Prostate gland (tissue), 2 donors: ENCODE measurements at regions not wholly inside any gene's neighbourhood (a gene's known extent, or its start where the extent isn't known, plus 50 kb on each side); places are given as distances from the start of the nearest gene placed in this dataset.

Source experiments
- DNase-seq: peaks from one replicate; pipeline ENCODE4 v3.0.0-alpha.2; 2019; ENCODE audit warnings: low spot score
- H3K27ac ChIP-seq, 2 donors: fragments of 200-600 bp; sonication (generic); 2 replicates each; pipeline ENCODE4 v1.5.1; 2017 to 2019
- H3K27me3 ChIP-seq: fragments of 200-600 bp; sonication (generic); replicated peaks from 2 replicates; pipeline ENCODE4 v1.5.1; 2019; ENCODE audit not compliant: insufficient read depth
- H3K36me3 ChIP-seq, 2 donors: fragments of 200-600 bp; sonication (generic); 1 replicate in 1 of 2; 2 replicates in 1 of 2; pipeline versions ENCODE4 v1.5.1 to v1.8.1; 2017 to 2019
- H3K4me1 ChIP-seq: fragments of 200-600 bp; sonication (generic); replicated peaks from 2 replicates; pipeline ENCODE4 v1.5.1; 2019
- H3K4me3 ChIP-seq, 2 donors: fragments of 200-600 bp; sonication (generic); 2 replicates each; pipeline ENCODE4 v1.5.1; 2017 to 2019
- H3K9me3 ChIP-seq: fragments of 200-600 bp; sonication (generic); 2 replicates; pipeline ENCODE4 v1.5.1; 2017
- CTCF ChIP-seq, 4 experiments: fragments of 200-600 bp in 2 of 4; fragments of 450-650 bp in 2 of 4; sonication (generic) in 2 of 4; IDR thresholded peaks; 1 replicate in 3 of 4; 2 replicates in 1 of 4; pipeline ENCODE4 v1.5.1; 2016 to 2019; ENCODE audit warnings: antibody characterized with exemption in 4 of 4, mild to moderate bottlenecking in 2 of 4, moderate library complexity in 2 of 4
- POLR2A ChIP-seq: fragments of 450-650 bp; IDR thresholded peaks from one replicate; pipeline ENCODE4 v1.6.1; 2016; ENCODE audit warnings: antibody characterized with exemption, mild to moderate bottlenecking
- POLR2AphosphoS5 ChIP-seq: sonication (generic); formaldehyde crosslinking; IDR thresholded peaks from one replicate; pipeline ENCODE4 v1.6.1; 2017; ENCODE audit warnings: antibody characterized with exemption
- WGBS: methylation state at CpG from one replicate; pipeline ENCODE4 v1.1.5; 2018; 5-methylcytosine and 5-hydroxymethylcytosine counted together
- intact Hi-C: fragments of 100-400 bp; cut with DNase I; formaldehyde crosslinking; loops from one replicate; pipeline ENCODE4 v1.14.2; 2022

DNA sequence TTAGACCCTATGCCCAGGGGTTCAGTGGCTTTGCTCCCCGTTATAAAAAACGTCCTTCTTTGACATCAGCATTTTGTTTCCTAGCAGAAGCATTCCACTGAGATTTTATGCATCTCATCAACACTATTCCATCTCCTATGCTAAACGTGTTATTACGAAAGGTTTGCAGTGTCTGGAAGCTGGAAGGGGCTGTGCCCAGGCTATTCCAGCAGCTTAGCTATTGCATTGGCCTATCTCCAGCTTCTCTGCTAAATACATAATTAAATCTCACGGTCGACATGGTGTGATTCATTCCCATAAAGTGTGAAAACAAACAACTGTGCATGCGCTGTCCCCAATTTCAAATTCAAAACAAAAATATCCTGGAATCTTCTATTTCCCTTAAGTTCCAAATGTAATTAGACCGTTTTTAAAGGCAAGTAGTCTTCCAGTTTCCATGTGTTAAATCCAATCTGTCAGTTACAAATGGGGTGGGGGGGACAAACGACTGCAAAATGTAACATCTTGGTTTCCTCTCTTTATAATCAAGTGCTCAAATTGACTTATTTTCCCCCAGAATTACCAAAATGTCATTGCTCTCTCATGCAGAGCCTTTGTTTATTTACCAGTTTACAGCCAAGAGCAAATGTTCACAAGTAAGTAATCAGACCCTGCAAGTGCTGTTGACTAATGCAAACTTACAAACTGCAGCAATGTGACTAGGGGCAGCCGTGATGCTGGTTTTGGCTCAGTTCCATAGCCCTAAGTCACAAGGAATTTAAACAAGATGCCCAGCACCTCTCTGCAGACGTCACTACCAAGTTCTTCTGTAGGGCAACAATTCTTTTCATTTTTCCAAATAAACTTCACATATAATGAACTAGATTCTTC lies 212.3 kb upstream of the RORB start:
- no peaks in the 10 kb centered on the region for H3K36me3 ChIP-seq
- intact Hi-C loops, result no loop called here
- H3K4me3 ChIP-seq, result no peak overlapping the region
- no peak for TF ChIP-seq POLR2AphosphoS5
- TF ChIP-seq CTCF (IDR thresholded peaks at IDR 0.05), result no peak
- no peak for TF ChIP-seq POLR2A
- H3K27ac ChIP-seq, result no peak overlapping the region
- H3K9me3 ChIP-seq, result no peaks in the 10 kb centered on the region
- no peaks in the 10 kb centered on the region for H3K27me3 ChIP-seq
- DNase-seq, result no peak
- 24% methylated on average over 11 of the region's 11 CpGs for WGBS
- H3K4me1 ChIP-seq, result no peaks in the 10 kb centered on the region

DNA sequence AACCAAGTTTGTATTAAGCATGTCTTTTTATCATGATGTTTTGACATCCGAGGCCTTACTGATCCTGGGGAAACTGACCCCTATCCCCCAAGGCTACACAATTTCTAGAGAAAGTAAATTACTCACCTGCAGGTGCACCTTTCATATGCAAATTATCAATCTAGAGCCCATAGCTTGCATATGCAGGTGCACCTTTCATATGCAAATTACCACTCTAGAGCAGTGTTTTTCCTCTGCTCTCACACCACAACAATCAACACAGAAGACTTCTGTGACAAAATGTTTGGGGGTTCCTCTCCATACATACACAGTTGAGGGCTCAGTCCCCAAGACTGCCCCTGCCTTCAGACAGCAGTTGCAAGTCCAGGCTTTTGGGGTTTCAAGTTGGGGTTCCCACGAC lies 203.7 kb upstream of the RORB start:
- H3K27me3 ChIP-seq, result no peaks in the 10 kb centered on the region
- intact Hi-C loops, result no loop called here
- no peak for TF ChIP-seq POLR2A
- no peaks in the 10 kb centered on the region for H3K9me3 ChIP-seq
- no peak overlapping the region for H3K4me3 ChIP-seq
- no peak for DNase-seq
- no peaks in the 10 kb centered on the region for H3K4me1 ChIP-seq
- H3K27ac ChIP-seq, result no peak overlapping the region
- H3K36me3 ChIP-seq, result no peaks in the 10 kb centered on the region
- 92% methylated on average over 2 of the region's 2 CpGs for WGBS

DNA sequence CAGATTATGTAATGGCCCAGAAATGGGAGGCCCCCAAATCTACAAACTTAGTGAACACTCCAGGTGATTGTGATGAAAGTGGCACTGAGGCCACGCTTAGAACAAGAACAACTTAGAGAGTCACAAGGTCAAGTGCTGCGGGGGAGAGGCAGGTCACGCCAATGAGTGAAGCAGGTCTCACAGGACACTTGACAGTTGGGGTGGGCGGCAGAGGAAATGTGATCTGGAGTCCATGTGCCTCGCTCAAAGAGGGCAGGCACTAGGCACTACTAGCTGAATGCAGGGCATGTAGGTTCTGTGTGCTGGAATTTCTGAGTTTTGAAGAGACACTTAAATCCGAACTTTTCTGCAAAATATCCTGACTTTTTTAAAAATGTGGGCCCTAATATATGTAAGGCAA lies 193.2 kb upstream of the RORB start:
- WGBS, result 78% methylated on average over 6 of the region's 6 CpGs
- Histone ChIP-seq H3K27ac (no peak overlapping the region), H3K36me3 (no peaks in the 10 kb centered on the region), H3K9me3 (no peaks in the 10 kb centered on the region), H3K27me3 (no peaks in the 10 kb centered on the region), H3K4me1 (no peaks in the 10 kb centered on the region), H3K4me3 (no peak overlapping the region)
- DNase-seq, result no peak
- intact Hi-C loops, result no loop called here
- no peak for TF ChIP-seq POLR2AphosphoS5
- no peak for TF ChIP-seq CTCF (IDR thresholded peaks at IDR 0.05)
- no peak for TF ChIP-seq POLR2A

DNA sequence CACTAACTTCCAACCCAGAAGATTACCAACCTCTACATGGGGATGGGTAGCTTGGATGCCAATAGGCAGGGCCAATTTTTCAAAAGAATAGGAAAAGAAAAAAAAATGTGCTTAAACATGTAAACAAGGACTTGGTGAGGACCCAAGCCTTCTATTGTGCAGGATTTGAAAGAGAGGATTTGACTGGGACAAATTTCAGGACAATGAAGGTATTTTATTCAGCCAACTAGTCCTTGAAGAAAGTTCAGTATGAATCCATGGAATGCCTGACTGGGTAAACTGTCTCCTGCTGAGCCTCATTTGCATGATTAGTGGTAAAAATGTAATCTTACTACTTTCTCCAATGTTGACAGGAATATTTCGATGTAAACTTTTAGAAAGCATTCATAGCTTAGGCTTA lies 192.5 kb upstream of the RORB start:
- intact Hi-C loops, result no loop called here
- no peaks in the 10 kb centered on the region for H3K27me3 ChIP-seq
- H3K9me3 ChIP-seq, result no peaks in the 10 kb centered on the region
- H3K4me3 ChIP-seq, result no peak overlapping the region
- no peak for DNase-seq
- no peak overlapping the region for H3K27ac ChIP-seq
- no peaks in the 10 kb centered on the region for H3K36me3 ChIP-seq
- TF ChIP-seq POLR2A, result no peak
- TF ChIP-seq CTCF (IDR thresholded peaks at IDR 0.05), result no peak
- no peak for TF ChIP-seq POLR2AphosphoS5
- WGBS, result 86% methylated on average over 1 of the region's 1 CpG
- no peaks in the 10 kb centered on the region for H3K4me1 ChIP-seq

DNA sequence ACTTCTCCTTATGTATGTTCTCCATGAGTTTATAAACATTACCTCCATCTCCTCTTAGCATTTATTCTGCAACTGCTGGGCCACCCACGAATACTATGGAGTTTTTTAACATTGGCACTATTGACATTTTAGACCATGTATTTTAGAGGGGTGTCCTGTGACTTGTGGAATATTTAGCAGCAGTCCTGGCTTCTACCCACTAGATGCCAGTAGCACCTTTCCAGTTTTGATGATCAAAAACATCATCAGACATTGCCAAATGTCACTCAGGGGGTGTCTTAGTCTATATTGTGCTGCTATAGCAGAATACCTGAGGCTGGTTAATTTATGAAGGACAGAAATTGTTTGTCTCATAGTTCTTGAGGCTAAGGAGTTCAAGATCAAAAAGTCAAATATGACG lies 187.5 kb upstream of the RORB start:
- DNase-seq, result no peak
- Histone ChIP-seq H3K27ac (no peak overlapping the region), H3K4me1 (no peaks in the 10 kb centered on the region), H3K27me3 (no peaks in the 10 kb centered on the region), H3K36me3 (no peaks in the 10 kb centered on the region), H3K9me3 (no peaks in the 10 kb centered on the region), H3K4me3 (no peak overlapping the region)
- 68% methylated on average over 2 of the region's 2 CpGs for WGBS
- no peak for TF ChIP-seq CTCF (IDR thresholded peaks at IDR 0.05)
- TF ChIP-seq POLR2A, result no peak
- TF ChIP-seq POLR2AphosphoS5, result no peak
- intact Hi-C loops, result no loop called here
